ENCODE measurements at regions not wholly inside any gene's neighbourhood (a gene's known extent, or its start where the extent isn't known, plus 50 kb on each side); places are given as distances from the start of the nearest gene placed in this dataset.

- TF ChIP-seq POLR2A (IDR thresholded peaks at IDR 0.05) (no peak), CTCF (IDR thresholded peaks at IDR 0.05) (no peak)
These were observed 500.6 kb upstream of the CHORDC1 start for GRCh38 chr11:90723475-90723874.

Data from ovary (tissue), 3 donors.